CD14-positive monocyte (primary cell): ENCODE measurements at regions not wholly inside any gene's neighbourhood (a gene's known extent, or its start where the extent isn't known, plus 50 kb on each side); places are given as distances from the start of the nearest gene placed in this dataset.

ENCODE experiments used
- DNase-seq, 3 donors: peaks; one replicate each; pipeline ENCODE4 v3.0.0-alpha.2; 2011 to 2022
- H2AFZ ChIP-seq: 2 replicates; pipeline ENCODE4 v1.6.0; 2012; ENCODE audit warnings: mild to moderate bottlenecking, low read depth, low read length, inconsistent platforms; ENCODE audit not compliant: insufficient read depth, poor library complexity, severe bottlenecking
- H3K27ac ChIP-seq, 2 donors: 1 replicate in 1 of 2; 2 replicates in 1 of 2; pipeline ENCODE4 v1.5.1; 2012 to 2013; ENCODE audit warnings: low read length in 2 of 2, control low read depth in 1 of 2, inconsistent platforms in 1 of 2, low read depth in 1 of 2, mild to moderate bottlenecking in 1 of 2
- H3K27me3 ChIP-seq, 2 donors: one replicate each; pipeline versions ENCODE4 v1.6.0 to v1.6.1; 2011 to 2013; ENCODE audit warnings: low read length in 2 of 2; ENCODE audit not compliant: control insufficient read depth in 2 of 2, insufficient read depth in 2 of 2
- H3K36me3 ChIP-seq, 2 donors: replicated peaks in 1 of 2; 1 replicate in 1 of 2; 2 replicates in 1 of 2; pipeline versions ENCODE4 v1.5.1 to v1.6.1; 2012 to 2013; ENCODE audit warnings: low read length in 2 of 2, control low read depth in 1 of 2, inconsistent platforms in 1 of 2, mild to moderate bottlenecking in 1 of 2; ENCODE audit not compliant: insufficient read depth in 2 of 2, control insufficient read depth in 1 of 2
- H3K4me1 ChIP-seq, 2 donors: 1 replicate in 1 of 2; 2 replicates in 1 of 2; pipeline versions ENCODE4 v1.5.1 to v1.6.1; 2012 to 2013; ENCODE audit warnings: low read length in 2 of 2, control low read depth in 1 of 2, inconsistent platforms in 1 of 2, mild to moderate bottlenecking in 1 of 2, moderate library complexity in 1 of 2; ENCODE audit not compliant: insufficient read depth in 2 of 2, control insufficient read depth in 1 of 2
- H3K4me2 ChIP-seq: replicated peaks from 2 replicates; pipeline ENCODE3; 2012; ENCODE audit warnings: low read length, moderate library complexity, mild to moderate bottlenecking; ENCODE audit not compliant: poor library complexity, severe bottlenecking; ENCODE audit errors: extremely low read depth
- H3K4me3 ChIP-seq, 3 experiments: fragments of 200-600 bp in 1 of 3; sonication (generic) in 1 of 3; replicated peaks in 1 of 3; 1 replicate in 2 of 3; 2 replicates in 1 of 3; pipeline ENCODE4 v1.5.1; 2011 to 2013; ENCODE audit warnings: low read length in 3 of 3, mild to moderate bottlenecking in 3 of 3, control low read depth in 2 of 3, low read depth in 2 of 3, inconsistent platforms in 1 of 3, moderate library complexity in 1 of 3
- H3K79me2 ChIP-seq: 2 replicates; pipeline ENCODE4 v1.6.0; 2012; ENCODE audit warnings: mild to moderate bottlenecking, control low read depth, inconsistent platforms, low read length, moderate library complexity; ENCODE audit not compliant: insufficient read depth
- H3K9ac ChIP-seq: 2 replicates; pipeline ENCODE4 v1.6.0; 2017; ENCODE audit warnings: low read length, mild to moderate bottlenecking; ENCODE audit not compliant: insufficient read depth, poor library complexity, severe bottlenecking
- H3K9me3 ChIP-seq, 2 donors: replicated peaks in 1 of 2; 1 replicate in 1 of 2; 2 replicates in 1 of 2; pipeline versions ENCODE4 v1.5.1 to v1.6.1; 2012 to 2013; ENCODE audit warnings: low read length in 2 of 2, control low read depth in 1 of 2; ENCODE audit not compliant: control insufficient read depth in 1 of 2, insufficient read depth in 1 of 2
- H4K20me1 ChIP-seq: 2 replicates; pipeline ENCODE4 v1.6.0; 2012; ENCODE audit warnings: mild to moderate bottlenecking, low read length, control low read depth, moderate library complexity; ENCODE audit not compliant: insufficient read depth
- H3K27ac Mint-ChIP-seq, 7 donors: one replicate each; pipeline ENCODE4 v1.8.0; 2020; ENCODE audit warnings: mild to moderate bottlenecking in 7 of 7, mixed read lengths in 7 of 7, moderate library complexity in 6 of 7, inconsistent platforms in 2 of 7
- H3K27me3 Mint-ChIP-seq, 3 donors: one replicate each; pipeline ENCODE4 v1.8.0; 2021 to 2022; ENCODE audit warnings: low read depth in 3 of 3, mild to moderate bottlenecking in 3 of 3, mixed read lengths in 3 of 3, moderate library complexity in 3 of 3, inconsistent platforms in 1 of 3
- H3K36me3 Mint-ChIP-seq, 2 donors: one replicate each; pipeline ENCODE4 v1.8.0; 2020; ENCODE audit warnings: mixed read lengths in 2 of 2, inconsistent platforms in 1 of 2, mild to moderate bottlenecking in 1 of 2
- H3K4me1 Mint-ChIP-seq: one replicate; pipeline ENCODE4 v1.8.0; 2020; ENCODE audit warnings: mild to moderate bottlenecking, mixed read lengths
- H3K4me3 Mint-ChIP-seq, 2 donors: one replicate each; pipeline ENCODE4 v1.8.0; 2020; ENCODE audit warnings: mild to moderate bottlenecking in 2 of 2, mixed read lengths in 2 of 2, moderate library complexity in 1 of 2
- H3K9me3 Mint-ChIP-seq, 7 donors: one replicate each; pipeline ENCODE4 v1.8.0; 2020 to 2022; ENCODE audit warnings: mixed read lengths in 7 of 7, mild to moderate bottlenecking in 6 of 7, moderate library complexity in 6 of 7, inconsistent platforms in 2 of 7
- CTCF ChIP-seq: fragments of 200-600 bp; IDR thresholded peaks from one replicate; pipeline ENCODE4 v1.8.0; 2022; ENCODE audit warnings: antibody characterized with exemption, mild to moderate bottlenecking
- WGBS: methylation state at CpG from one replicate; pipeline ENCODE4 v1.1.5; 2013; ENCODE audit warnings: missing lambda C conversion rate; ENCODE audit not compliant: insufficient coverage; 5-methylcytosine and 5-hydroxymethylcytosine counted together
- intact Hi-C, 2 donors: fragments of 100-400 bp; cut with micrococcal nuclease; formaldehyde crosslinking; loops; one replicate each; pipeline versions ENCODE4 v1.15.0 to v1.15.1; 2023

GRCh38 chr2:42877936-42878335 lies 85.6 kb upstream of the HAAO start:
- Mint-ChIP-seq H3K4me1 (peaks cover 20% of the 10 kb centered on the region), H3K27me3 (peaks cover 0 to 1% (median 0%) of the 10 kb centered on the region in 3 donors), H3K27ac (no peak overlapping the region), H3K4me3 (no peak overlapping the region), H3K9me3 (no peaks in the 10 kb centered on the region), H3K36me3 (no peaks in the 10 kb centered on the region)
- Histone ChIP-seq H3K27me3 (no peaks in the 10 kb centered on the region), H3K36me3 (no peaks in the 10 kb centered on the region), H4K20me1 (no peaks in the 10 kb centered on the region), H3K4me1 (peaks cover 0 to 1% of the 10 kb centered on the region in 2 donors), H3K79me2 (no peaks in the 10 kb centered on the region), H3K4me2 (no peak overlapping the region), H3K4me3 (no peak overlapping the region), H3K27ac (no peak overlapping the region), H3K9ac (no peak overlapping the region), H2AFZ (no peak overlapping the region), H3K9me3 (no peaks in the 10 kb centered on the region)
- TF ChIP-seq CTCF = no peak
- intact Hi-C loops = no loop called here
- DNase-seq = no peak
- WGBS = 100% methylated on average over 1 of the region's 1 CpG

GRCh38 chr2:42877511-42877910 lies 85.1 kb upstream of the HAAO start:
- no peak for DNase-seq
- no peak overlapping the region for H3K4me2 ChIP-seq
- peaks cover 0 to 1% (median 0%) of the 10 kb centered on the region in 3 donors for H3K27me3 Mint-ChIP-seq
- H3K4me3 ChIP-seq = no peak overlapping the region
- H3K9me3 Mint-ChIP-seq = no peaks in the 10 kb centered on the region
- H3K4me3 Mint-ChIP-seq = no peak overlapping the region
- no peaks in the 10 kb centered on the region for H3K36me3 ChIP-seq
- no peaks in the 10 kb centered on the region for H3K9me3 ChIP-seq
- H4K20me1 ChIP-seq = no peaks in the 10 kb centered on the region
- no peak overlapping the region for H2AFZ ChIP-seq
- H3K4me1 ChIP-seq = peaks cover 3 to 5% of the 10 kb centered on the region in 2 donors
- peaks cover 25% of the 10 kb centered on the region for H3K4me1 Mint-ChIP-seq
- H3K36me3 Mint-ChIP-seq = no peaks in the 10 kb centered on the region
- H3K79me2 ChIP-seq = no peaks in the 10 kb centered on the region
- no peak for TF ChIP-seq CTCF
- no peak overlapping the region for H3K27ac Mint-ChIP-seq
- H3K9ac ChIP-seq = no peak overlapping the region
- H3K27me3 ChIP-seq = no peaks in the 10 kb centered on the region
- 90% methylated on average over 2 of the region's 3 CpGs for WGBS
- intact Hi-C loops = no loop called here
- no peak overlapping the region for H3K27ac ChIP-seq
